ENCODE measurements at regions not wholly inside any gene's neighbourhood (a gene's known extent, or its start where the extent isn't known, plus 50 kb on each side); places are given as distances from the start of the nearest gene placed in this dataset.

DNA sequence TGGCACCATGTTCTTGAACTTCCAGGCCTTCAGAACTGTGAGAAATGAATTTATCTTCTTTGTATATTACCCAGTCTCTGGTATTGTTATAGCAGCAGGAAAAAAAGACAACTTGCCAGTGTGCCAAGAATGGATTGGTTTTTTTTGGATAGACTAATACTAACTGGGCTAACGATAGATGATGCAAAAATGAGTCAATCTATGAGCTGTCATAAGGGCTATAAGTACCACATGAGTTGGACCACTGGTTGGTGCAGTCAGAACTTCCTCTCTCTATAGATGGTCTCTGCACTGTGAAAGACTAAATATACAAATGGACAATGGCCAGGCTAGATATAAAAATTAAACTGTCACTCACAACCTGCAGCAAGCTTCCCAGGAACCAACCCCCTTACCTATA is 87.6 kb upstream of the COL21A1 start:
- TF ChIP-seq ZNF274 (IDR thresholded peaks at IDR 0.05; ENCODE audit: low read depth, low read length) (no peak), SUZ12 (IDR thresholded peaks at IDR 0.05; ENCODE audit: extremely low read depth, insufficient read depth, insufficient read length) (no peak), YY1 (IDR thresholded peaks at IDR 0.05; ENCODE audit: insufficient read depth, insufficient read length) (no peak)
